Cerebellar nuclear complex (tissue), 1 donor: ENCODE measurements at regions not wholly inside any gene's neighbourhood (a gene's known extent, or its start where the extent isn't known, plus 50 kb on each side); places are given as distances from the start of the nearest gene placed in this dataset.
"Not testable (repeated sequence)": the region's sequence is repeated elsewhere in the genome, so short reads cannot be mapped to it uniquely, and the experiment has no call there.

ENCODE experiments used
- DNase-seq, 2 experiments: peaks; one replicate each; lab custom pipeline; 2025; lab: John Stamatoyannopoulos, UW

DNA sequence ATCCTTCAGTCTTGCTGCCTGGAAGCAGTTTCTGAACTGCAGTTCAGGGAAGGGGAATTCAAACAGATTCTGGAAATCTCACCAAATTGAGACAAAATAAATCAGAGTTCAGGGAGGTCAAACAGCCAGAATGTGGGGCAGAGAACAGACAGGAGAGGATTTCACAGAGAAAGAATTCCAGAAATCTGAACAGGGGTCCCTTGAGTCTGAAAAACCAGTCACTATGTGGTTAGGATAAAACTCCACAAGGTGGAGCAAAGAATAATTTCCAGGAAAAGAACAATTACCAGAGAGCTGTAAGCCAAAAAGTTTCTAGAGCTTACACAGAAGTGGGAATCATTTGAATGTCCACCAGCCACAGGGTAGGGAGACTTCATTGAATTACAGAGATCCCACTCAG is 84.7 kb downstream of the URB2 start:
- DNase-seq, result no peak

DNA sequence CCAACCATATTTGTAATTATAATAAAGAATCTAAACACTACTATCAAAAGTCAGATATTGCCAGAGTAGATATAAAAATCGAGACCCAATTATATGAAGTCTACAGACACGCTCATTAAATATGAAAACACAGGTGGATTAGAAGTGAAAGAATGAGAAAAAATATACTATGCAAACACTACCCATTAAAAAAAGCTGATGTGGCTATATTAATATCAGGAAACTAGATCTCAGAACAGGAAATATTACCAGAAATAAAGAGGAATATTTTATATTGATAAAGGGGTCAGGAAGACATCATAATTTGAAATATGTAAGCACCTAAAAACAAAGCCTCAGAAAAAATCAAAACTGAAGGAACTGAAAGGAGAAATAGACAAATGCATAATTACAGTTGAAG is 88.3 kb downstream of the URB2 start:
- no peak for DNase-seq

DNA sequence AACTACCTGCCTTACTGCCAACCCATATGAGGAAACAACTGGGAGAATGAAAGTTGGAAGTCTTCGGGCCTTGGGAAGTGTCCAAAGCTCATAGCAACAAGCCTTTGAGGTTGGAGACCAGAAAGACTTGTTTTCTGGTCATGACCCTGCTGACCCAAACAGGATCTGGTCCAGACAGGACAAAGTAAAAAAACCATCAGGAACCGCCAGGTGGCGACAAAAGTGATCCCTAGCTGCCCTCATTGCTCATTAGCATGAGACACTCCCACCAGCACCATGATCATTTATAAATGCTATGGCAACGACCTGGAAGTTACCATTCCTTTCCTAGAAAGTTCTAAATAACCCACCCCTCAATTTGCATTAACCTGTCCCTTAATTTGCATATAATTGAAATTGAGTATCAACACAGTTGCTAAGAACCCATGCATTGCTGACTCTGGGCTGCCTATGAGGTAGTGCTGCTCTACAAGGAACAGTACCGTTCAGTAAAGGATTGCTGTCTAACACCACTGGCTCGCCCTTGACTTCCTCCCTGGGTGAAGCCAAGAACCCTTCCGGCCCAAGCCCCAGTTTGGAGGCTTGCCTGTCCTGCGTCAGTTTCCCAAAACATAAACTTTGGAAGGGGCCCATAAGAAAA is 89.0 kb downstream of the URB2 start:
- DNase-seq, result no peak

DNA sequence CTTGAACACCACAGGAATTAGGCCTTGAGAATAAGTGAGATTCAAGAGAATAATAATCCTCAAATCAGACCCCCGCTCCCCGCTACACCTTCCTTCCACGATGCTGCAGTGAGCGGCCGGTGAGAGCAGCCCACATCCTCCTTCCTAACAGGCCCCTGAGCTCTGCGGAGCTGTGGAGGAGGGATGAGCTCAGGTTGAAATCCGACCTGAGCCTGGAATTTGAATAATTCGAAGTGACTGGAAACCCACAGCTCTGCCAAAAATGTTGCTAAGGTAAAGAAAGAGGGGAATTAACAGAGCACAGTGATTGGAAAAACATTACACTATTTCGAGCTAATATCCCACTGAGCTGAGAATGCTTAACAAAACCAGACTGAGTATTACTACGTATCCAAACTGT is 90.0 kb downstream of the URB2 start:
- DNase-seq, result no peak

DNA sequence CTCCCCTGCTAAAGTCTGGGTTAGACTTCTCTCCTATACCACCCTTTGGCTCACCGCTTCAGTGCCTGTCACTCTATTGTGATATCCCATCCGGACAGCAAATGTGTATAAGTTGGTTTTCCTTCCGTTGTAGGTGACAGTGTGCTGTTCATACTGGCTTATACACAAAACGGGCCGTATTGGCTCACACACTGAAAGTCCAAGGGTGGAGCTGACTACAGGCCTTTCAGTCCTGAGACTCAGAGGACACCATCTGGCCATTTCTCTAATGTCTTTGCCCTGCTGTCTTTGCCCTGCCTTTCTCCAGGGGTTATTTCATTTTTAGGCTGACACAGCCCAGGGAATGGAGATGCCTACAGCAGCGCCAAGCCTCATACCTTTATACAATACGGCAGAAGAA is 90.7 kb downstream of the URB2 start:
- no peak for DNase-seq

DNA sequence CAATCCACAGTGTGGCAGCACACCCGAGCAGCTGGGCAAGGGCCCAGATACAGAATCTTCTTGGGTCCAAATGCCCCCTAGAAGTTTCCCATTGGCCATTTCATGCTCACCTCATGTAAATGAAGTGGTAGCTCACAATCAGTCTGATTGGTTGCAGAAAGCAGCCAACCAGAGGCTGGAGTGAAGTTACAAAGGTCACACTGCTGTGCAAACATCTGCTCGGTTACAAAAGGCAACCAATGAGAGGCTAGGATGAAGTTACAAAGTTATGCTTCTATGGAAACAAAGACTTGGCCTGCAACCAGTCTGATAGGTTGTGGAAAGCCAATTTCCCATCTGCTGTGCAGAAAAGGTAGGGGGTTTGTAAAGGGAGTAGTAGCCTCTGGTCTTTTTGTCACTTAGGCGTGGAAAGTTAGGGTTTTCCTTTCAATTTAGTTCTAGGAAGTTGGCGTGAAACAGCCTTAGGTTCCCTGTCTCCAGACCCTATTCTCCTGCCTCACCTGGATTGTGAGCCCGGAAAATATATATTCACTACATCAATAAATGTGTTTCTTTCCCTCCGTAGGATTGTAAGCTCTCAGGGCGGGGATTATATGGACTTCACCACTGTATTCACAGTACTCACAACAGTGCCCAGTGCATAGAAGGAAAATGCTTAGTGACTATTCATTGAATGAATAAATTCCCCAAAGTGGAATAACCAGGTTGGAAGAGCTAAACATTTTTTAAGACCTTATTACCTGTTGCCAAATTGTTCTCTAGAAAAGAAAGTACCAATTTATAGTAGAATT is 91.9 kb downstream of the URB2 start:
- DNase-seq, result no peak

DNA sequence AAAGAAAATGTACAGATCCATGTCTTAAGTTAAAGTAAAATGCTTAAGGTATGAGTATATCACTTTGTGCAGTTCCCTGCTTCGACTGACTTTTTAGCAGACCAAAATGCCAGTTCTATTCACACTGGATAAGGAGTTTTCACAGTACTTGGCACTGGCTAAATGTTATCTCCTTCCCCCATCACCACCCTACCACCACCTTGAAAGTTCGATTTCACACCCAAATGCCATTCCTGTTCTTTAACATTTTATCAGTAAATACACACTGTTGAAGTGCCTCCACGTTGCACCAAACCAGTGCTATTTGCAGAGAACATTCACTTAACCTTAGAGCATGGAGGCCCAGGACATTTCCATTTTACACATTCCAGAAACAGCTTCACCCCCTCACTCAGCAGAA is 100.0 kb downstream of the URB2 start:
- no peak for DNase-seq

DNA sequence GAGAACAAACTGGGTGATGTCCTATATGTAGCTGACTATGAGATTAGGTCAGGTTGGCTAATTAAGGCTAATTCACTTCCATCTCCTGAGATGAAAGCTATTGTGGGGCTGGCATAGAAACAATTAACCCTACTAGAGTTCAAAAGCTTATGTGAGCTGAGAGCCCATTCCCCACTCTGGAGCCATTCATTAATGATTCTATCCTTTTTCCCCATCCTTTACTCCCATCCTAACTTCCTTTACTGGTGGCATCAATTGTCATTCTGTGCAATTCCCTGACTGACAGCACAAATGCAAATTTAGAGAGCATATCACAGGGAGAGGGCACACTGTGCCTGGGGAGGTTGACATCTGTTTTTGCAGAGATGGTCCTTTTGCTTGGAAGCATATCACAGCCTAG is 103.9 kb downstream of the URB2 start:
- DNase-seq, result no peak

DNA sequence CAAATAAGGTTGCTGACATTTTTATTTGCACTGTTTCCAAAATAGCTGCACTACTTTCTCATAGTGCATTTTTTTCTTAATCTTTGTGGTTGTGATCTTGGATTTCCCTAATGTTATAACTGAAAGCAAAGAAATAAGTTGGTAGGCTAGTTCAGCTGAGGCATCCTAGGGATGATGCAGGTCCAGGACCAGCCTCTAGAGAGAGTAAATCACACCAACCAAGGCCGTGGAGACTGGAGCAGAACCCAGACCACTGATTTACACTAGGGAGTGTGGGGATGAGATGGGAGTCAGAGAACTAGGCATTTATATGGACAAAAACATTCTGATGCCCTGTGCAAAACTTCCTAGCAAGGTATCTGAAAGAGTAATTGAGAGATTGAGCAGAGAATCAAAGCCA is 104.5 kb downstream of the URB2 start:
- no peak for DNase-seq

DNA sequence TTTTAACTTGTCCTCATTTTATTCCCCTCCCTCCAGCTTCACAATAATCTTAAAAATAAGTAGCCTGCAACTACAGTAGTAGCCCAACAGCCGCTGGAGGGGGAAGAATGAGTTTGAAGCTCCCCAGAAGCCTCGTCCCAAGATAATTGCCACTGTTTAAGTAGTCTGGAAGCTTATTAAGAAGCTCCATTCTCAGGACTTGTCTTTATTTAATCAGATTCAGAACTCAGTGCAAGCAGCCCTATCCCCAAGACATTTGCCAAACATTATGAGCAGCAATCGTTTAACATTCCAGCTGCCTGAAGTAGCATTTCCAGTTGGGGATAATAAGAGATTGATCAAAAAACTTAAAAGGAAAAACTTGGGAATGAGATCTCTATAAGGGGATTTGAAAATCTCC is 106.0 kb downstream of the URB2 start:
- no peak for DNase-seq

DNA sequence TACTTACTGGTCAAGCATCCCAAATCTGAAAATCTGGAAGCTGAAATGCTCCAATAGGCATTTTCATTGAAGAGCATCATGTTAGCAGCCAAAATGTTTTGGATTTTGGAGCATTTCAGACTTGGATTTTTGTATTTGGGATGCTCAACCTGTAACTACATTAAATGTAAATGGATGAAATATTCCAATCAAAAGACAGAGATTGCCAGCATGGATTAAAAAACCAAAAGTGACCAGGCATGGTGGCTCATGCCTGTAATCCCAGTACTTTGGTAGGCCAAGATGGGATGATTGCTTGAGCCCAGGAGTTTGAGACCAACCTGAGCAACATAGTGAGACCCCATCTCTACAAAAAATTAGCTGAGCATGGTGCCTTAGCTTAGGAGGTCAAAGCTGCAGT is 110.3 kb downstream of the URB2 start:
- no peak for DNase-seq

DNA sequence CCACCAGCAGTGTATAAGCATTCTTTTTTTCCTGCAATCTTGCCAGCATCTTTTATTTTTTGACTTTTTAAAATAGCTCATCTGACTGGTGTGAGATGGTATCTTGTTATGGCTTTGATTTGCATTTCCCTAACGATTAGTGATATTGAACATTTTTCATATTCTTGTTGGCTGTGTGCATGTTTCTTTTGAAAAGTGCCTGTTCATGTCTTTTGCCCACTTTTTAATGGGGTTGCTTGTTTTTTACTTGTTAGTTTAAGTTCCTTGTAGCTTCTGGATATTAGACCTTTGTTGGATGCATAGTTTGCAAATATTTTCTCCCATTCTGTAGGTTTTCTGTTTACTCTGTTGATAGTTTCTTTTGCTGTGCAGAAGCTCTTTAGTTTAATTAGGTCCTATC is 116.6 kb downstream of the URB2 start:
- not testable (repeated sequence) for DNase-seq

DNA sequence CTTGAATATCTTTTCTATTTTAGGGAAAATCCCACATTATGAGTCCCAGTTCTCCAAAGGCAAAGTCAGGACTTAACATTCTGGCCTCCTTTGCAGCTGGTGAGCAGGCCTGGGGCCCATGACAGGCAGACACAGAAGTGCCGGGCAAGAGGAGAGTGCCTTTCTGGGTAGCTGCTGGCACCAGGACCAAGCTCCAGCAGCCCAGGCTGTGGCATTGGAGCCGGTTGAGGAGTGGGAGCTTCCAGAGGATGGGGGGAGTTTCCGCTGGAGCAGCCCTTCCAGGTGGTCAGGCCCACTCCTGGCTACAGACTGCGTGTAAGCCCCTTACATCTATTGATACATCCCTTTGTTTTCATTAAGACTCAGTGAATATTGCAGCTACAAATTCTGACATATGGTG is 123.9 kb downstream of the URB2 start:
- no peak for DNase-seq

DNA sequence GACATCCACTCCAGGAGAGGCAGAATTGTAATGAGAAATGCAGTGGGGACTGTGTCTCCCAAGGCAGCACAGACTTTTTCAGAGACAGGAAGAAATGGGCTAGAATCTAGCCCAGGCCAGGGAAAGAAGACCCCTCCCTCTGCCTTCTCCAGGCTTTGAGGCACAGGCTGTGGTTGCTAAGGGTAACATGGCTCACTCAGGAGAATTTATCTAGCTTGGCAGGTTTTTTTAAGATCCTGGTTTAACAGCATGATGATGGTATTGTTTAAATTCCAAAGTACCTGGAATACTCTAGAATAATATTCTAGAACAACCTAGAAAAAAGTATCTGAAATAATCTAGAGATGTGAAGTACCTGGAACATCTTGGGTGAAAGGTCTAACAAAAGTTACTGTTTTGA is 125.6 kb downstream of the URB2 start:
- no peak for DNase-seq

DNA sequence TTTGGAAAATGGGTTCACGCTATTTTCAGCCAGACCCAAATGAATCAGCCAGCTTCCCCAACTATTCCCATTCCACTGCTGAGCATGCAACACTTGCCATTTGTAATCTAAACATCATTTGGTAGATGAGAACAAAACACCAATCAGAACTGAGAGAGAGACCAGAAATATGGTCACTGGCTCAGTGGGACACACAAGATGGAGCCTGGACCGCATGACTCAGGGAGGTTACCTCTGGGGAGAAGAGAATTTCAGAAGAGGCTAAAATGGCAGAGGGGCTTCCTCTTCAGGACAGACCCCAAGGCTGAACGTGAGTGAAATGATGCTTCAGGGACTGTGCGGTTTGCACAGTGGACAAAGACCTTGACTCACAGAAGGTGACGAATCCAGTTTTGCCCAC is 126.6 kb downstream of the URB2 start:
- no peak for DNase-seq

DNA sequence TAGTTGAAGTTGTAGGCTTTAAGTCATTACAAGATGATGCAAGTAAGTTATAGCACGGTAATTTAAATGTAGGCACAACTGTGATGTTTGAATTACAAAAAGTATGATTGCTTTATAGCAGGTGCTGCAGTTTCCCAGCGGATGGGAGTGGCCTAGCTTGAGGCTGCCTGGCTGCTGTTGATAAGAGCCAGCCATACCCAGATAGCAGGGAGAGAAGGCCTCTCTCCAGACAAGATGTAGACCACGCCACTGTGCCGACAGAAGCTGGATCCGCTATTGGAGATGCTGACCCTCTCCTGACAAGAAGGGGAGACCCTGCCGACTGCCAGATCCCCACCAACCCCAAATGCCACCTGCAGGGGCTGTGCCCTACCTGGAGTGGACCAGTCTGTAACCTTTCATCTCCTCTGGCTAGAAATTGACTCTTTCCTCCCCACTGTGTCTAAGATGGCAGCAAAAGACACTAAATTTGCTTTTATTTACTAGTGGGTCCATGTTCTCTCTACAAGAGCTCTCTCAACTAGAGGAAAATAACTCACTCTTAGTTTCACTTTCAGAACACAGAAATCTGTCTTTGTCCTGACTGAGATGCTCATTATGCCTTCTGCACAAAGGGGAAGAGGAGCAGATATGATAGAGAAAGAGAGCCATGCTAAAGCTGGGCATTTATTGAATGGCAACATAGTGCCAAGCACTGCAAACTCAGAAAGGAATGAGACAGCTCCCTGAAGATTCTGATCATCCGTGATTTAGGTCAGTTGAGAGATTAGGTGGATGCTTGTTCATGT is 127.9 kb downstream of the URB2 start:
- DNase-seq, result no peak

DNA sequence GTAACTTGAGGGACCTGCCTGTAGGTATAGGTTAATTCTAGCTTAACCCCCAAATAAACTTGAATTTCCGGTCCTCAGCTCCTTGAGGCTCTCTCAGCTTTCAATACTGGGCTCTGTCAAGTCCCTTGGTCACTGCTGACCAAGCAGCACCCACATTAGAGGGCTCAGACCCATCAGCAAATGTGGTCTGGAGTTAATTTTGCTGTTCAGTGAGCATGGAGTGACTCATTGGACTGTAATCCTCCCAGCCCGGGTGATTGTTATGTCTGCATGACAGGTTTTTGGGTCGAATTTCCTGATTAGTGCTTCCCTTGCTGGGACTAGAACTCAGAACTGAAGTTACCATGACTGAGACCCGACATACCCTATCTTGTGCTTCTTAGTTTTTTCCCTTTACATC is 130.6 kb downstream of the URB2 start:
- no peak for DNase-seq

DNA sequence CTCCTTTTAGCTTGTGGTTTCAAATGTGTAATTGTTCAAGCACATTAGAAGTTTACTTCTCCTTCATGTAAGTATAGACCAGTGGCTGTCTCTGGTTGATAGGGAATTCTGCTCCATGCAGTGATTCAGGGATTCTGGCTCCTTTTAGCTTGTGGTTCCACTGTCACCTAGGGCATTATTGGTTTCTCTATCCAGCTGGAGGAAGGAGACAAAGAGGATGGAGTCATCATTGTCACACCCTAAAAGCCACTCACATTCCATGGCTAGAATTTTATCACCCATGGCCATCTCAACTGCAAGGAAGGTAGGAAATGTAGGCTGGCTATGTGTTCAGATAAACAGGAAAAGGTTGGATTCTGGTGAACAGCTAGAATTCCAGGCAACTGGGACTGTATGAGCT is 131.2 kb downstream of the URB2 start:
- no peak for DNase-seq

DNA sequence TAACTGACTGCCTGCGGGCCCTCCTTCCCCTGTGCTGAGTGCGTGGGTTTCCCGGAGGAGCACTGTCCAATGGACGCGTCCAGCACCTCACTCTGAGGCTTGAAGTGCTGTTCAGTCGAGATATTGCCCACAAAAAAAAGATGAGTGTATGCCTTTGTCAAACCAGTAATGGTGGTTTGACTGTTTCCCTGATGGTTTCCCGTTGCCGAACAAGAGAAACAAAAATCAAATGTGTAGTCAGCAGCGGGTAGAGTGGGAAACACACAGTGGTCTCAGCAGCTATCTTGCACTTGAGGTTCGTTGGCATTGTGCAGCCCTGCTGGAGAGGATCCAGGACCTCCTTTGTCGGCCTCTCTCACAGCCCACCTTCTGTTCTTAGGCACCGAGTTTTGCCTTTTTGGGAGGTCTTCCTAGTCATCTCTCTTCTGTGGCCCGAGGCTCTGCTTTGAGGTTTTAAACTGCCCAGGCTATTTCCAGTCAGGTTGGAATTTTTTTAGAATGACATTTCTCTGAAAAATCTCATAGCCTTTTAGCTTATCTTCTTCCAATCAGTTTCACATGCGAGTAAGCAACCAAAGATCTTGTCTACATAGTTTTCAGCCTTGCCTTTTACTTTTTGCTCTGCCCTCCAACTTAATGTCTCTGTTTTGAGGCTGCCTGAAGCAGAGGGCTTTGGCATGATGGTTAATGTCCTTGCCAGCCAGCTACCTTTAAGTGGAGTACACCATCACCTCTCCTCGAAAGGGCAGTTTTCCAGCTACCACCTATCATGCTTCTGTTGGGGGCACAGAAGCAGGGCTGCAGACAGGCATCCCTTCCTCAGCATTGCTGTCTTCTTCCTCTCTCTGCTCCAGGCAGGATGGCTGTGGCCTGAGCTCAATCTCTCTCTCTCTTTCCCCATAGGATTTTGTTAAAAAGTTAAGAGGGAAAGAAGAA is 132.3 kb downstream of the URB2 start:
- DNase-seq, result no peak

DNA sequence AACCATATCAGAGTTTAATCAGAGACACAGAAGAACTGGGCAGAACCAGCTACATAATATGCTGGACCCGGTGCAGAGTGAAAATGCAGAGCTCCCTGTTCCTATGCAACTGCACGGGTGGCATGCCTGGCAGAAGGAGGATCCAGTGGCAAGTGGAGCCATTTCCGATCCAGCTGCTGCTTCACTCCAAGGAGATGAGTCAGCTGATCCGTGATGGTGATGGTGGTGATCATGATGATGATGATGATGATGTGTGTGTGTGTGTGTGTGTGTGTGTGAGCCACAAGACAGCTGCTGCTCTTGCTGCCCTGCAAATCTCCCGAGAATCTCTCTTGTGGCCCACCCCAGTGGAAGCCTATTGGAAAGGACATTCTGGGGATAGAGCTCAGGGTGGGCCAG is 133.0 kb downstream of the URB2 start:
- DNase-seq, result no peak

DNA sequence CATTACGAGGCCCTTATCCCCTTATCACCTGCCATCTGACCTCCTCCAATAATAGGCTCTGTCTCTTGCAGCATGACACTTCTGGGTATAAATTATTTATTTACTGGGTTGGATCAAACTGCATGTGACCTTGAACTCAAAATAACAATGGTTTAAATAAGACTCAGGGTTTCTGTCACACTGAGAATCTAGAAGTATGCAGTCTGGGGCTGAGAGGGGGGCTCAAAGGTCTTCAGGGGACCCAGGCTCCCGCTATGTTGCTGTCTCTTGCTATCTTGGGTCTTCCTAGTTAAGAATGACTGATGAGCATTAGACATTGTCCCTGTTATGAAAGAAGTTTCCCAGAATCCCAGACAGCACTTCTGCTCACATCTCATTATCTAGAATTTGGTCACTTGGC is 133.5 kb downstream of the URB2 start:
- no peak for DNase-seq

DNA sequence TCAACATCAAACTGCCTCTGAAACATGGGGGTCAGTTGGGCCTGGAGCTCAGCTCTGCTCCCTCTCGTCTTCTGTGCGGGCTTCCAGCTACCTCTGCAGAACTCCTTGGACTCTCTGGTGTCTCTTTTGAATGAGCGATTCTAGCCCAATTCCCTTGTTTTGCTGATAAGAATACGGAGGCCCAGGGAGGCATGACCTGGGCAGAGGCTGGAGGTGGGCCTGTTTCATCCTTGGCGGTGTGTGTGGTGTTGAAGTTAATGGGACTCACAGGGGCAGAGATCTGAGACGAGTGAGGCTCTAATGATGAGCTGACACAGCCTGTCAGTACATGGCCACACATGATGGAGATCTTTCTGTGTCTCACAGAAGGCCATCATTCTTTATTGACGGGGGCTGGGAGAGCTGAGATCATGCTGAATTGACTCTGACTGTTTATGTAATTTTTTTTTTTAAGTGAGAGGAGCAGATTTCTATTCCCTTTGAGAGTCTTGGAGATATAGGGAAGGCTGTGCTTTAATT is 134.5 kb downstream of the URB2 start:
- DNase-seq, result no peak
